PC-9 (cell line): ENCODE measurements at regions not wholly inside any gene's neighbourhood (a gene's known extent, or its start where the extent isn't known, plus 50 kb on each side); places are given as distances from the start of the nearest gene placed in this dataset.

Experiments used
- CTCF ChIP-seq: fragments of 200-600 bp; sonication (generic); conservative IDR thresholded peaks from 2 replicates; pipeline ENCODE4 v1.6.1; 2017; ENCODE audit warnings: mixed run types, antibody characterized with exemption, mild to moderate bottlenecking, moderate library complexity
- EZH2 ChIP-seq: fragments of 200-600 bp; sonication (generic); IDR thresholded peaks from 2 replicates; pipeline ENCODE4 v1.8.0; 2017; ENCODE audit warnings: antibody characterized with exemption, low read depth

GRCh38 chr3:99549220-99549619, 89.2 kb upstream of the COL8A1 start:
- TF ChIP-seq CTCF (no peak), EZH2 (no peak)
